Pancreas (tissue), 10 donors: ENCODE measurements at regions not wholly inside any gene's neighbourhood (a gene's known extent, or its start where the extent isn't known, plus 50 kb on each side); places are given as distances from the start of the nearest gene placed in this dataset.

ENCODE experiments used
- ATAC-seq, 4 donors: fragments of 200-7000 bp; cut with Tn5 transposase; one replicate each; pipeline versions ENCODE4 v1.8.0 to v1.9.1; 2020; ENCODE audit warnings: mild to moderate bottlenecking in 4 of 4, moderate library complexity in 4 of 4
- DNase-seq, 6 donors: peaks; one replicate each; pipeline ENCODE4 v3.0.0-alpha.2; 2020
- FAIRE-seq: peaks from 2 replicates; lab custom pipeline; 2012; peaks lifted over from hg19 to GRCh38; lab: Jason Lieb, UNC
- H3K27ac ChIP-seq, 4 donors: fragments of 200-600 bp; sonication (generic); 1 replicate in 3 of 4; 2 replicates in 1 of 4; pipeline versions ENCODE4 v1.5.0 to v1.8.0; 2020
- H3K27me3 ChIP-seq, 4 donors: fragments of 200-600 bp; one replicate each; pipeline ENCODE4 v1.8.0; 2021
- H3K36me3 ChIP-seq, 3 donors: fragments of 200-600 bp; sonication (generic) in 1 of 3; one replicate each; pipeline versions ENCODE4 v1.5.0 to v1.8.0; 2020 to 2021
- H3K4me1 ChIP-seq, 3 donors: fragments of 200-600 bp; one replicate each; pipeline ENCODE4 v1.8.0; 2021
- H3K4me3 ChIP-seq, 4 donors: fragments of 200-600 bp; sonication (generic) in 2 of 4; one replicate each; pipeline versions ENCODE4 v1.5.0 to v1.8.0; 2020 to 2021
- H3K9me3 ChIP-seq, 4 donors: fragments of 200-600 bp; one replicate each; pipeline ENCODE4 v1.8.0; 2021
- CTCF ChIP-seq, 4 donors: fragments of 200-600 bp; sonication (generic) in 3 of 4; IDR thresholded peaks; one replicate each; pipeline versions ENCODE4 v1.5.0 to v1.8.0; 2021; ENCODE audit warnings: antibody characterized with exemption in 4 of 4
- WGBS, 2 donors: extraction: QIAGEN DNeasy Blood & Tissue Kit; methylation state at CpG; one replicate each; pipeline ENCODE4 v1.1.7; 2013; 5-methylcytosine and 5-hydroxymethylcytosine counted together
- intact Hi-C, 3 donors: fragments of 100-400 bp; cut with DNase I; formaldehyde crosslinking; loops; one replicate each; pipeline versions ENCODE4 v1.11.1 to v1.14.2; 2022
- donor health status: healthy with polysubstance abuse.
- donor health status: DM: no; HTN: no; CAD: no; lungs with moderate emphysema.
- donor health status: DM: no; HTN: no; CAD: no.
- donor health status: control.
- donor health status: control.
- donor health status: Bipolar disorder and iron deficiency.
- donor health status: DM: yes; HTN: yes; CAD: no.
- donor health status: DM: no; HTN: no; CAD: no.
- donor health status: DM: no; HTN: no; CAD: no.
- donor health status: DM: yes; HTN: yes; CAD: no.

- H3K4me1 ChIP-seq: no peaks in the 10 kb centered on the region
- no peaks in the 10 kb centered on the region for H3K27me3 ChIP-seq
- FAIRE-seq (no peak), DNase-seq (no peak), ATAC-seq (no peak)
- no peak overlapping the region for H3K27ac ChIP-seq
- no peak for TF ChIP-seq CTCF (IDR thresholded peaks at IDR 0.05)
- H3K36me3 ChIP-seq: no peaks in the 10 kb centered on the region
- 64 to 77% methylated on average over 2 of the region's 2 CpGs for WGBS, 2 donors
- no peaks in the 10 kb centered on the region for H3K9me3 ChIP-seq
- intact Hi-C loops: no loop called here
- no peak overlapping the region for H3K4me3 ChIP-seq
Measured at GRCh38 chr21:16500271-16500670, 770.5 kb downstream of the USP25 start.

GRCh38 chr21:16502273-16502672 lies 772.5 kb downstream of the USP25 start:
- Histone ChIP-seq H3K4me1 (no peaks in the 10 kb centered on the region), H3K36me3 (no peaks in the 10 kb centered on the region), H3K27me3 (no peaks in the 10 kb centered on the region), H3K4me3 (no peak overlapping the region), H3K27ac (no peak overlapping the region), H3K9me3 (no peaks in the 10 kb centered on the region)
- ATAC-seq (no peak), FAIRE-seq (no peak), DNase-seq (no peak)
- WGBS, 2 donors: 81 to 91% methylated on average over 6 of the region's 6 CpGs
- intact Hi-C loops: no loop called here
- TF ChIP-seq CTCF (IDR thresholded peaks at IDR 0.05): no peak

DNA sequence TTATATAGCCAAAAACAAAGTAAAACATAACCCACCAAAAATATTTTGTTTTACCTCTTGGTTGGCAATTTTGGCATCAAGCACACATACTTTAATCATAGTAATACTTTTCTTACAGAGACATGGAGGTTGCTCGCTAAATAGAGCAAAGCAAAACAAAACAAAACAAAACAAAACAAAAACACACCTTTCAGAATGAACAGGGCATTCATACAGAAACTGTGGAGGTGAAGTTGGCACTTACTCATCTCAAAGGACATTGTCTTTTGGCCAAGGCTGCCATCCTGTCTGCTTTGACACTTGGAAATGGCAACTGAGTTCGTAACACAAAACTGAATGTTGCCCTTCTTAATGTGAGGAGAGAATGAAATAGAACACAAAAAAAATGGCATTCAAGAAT lies 773.1 kb downstream of the USP25 start:
- TF ChIP-seq CTCF (IDR thresholded peaks at IDR 0.05): no peak
- H3K4me1 ChIP-seq: no peaks in the 10 kb centered on the region
- no peaks in the 10 kb centered on the region for H3K9me3 ChIP-seq
- intact Hi-C loops: no loop called here
- H3K36me3 ChIP-seq: no peaks in the 10 kb centered on the region
- no peaks in the 10 kb centered on the region for H3K27me3 ChIP-seq
- 95 to 99% methylated on average over 2 of the region's 2 CpGs for WGBS, 2 donors
- no peak for DNase-seq
- no peak for ATAC-seq
- no peak overlapping the region for H3K27ac ChIP-seq
- no peak overlapping the region for H3K4me3 ChIP-seq
- no peak for FAIRE-seq

GRCh38 chr21:16504281-16504680 lies 774.5 kb downstream of the USP25 start:
- TF ChIP-seq CTCF (IDR thresholded peaks at IDR 0.05): no peak
- no peak overlapping the region for H3K4me3 ChIP-seq
- intact Hi-C loops: no loop called here
- ATAC-seq (no peak), DNase-seq (no peak), FAIRE-seq (no peak)
- no peaks in the 10 kb centered on the region for H3K27me3 ChIP-seq
- WGBS, 2 donors: 38 to 40% methylated on average over 2 of the region's 2 CpGs
- no peaks in the 10 kb centered on the region for H3K9me3 ChIP-seq
- H3K27ac ChIP-seq: no peak overlapping the region
- no peaks in the 10 kb centered on the region for H3K4me1 ChIP-seq
- no peaks in the 10 kb centered on the region for H3K36me3 ChIP-seq

DNA sequence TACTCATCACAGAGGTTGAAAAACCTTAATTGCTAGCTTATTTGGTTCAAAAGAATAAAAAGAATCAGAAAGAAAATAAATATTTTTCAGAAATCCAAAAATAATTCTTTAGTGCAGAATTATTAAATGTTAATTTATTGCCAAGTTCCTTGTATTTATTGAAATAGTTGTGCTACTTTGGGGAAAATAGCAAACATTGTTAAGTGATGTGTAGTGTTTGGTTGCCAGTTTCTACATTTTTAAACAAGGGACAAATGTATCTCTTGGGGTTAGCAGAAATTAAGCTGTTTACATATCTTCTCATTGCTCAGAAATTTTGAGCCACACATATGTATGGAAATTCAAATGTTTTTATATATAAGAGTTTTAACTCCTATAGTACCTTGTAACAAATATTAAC lies 775.0 kb downstream of the USP25 start:
- Histone ChIP-seq H3K36me3 (no peaks in the 10 kb centered on the region), H3K4me3 (no peak overlapping the region), H3K9me3 (no peaks in the 10 kb centered on the region), H3K27ac (no peak overlapping the region), H3K4me1 (no peaks in the 10 kb centered on the region), H3K27me3 (no peaks in the 10 kb centered on the region)
- DNase-seq (no peak), FAIRE-seq (no peak), ATAC-seq (no peak)
- intact Hi-C loops: no loop called here
- no peak for TF ChIP-seq CTCF (IDR thresholded peaks at IDR 0.05)
